Body of pancreas (tissue), 4 donors: ENCODE measurements at regions not wholly inside any gene's neighbourhood (a gene's known extent, or its start where the extent isn't known, plus 50 kb on each side); places are given as distances from the start of the nearest gene placed in this dataset.

Source experiments
- CTCF ChIP-seq, 7 experiments: fragments of 450-650 bp in 4 of 7; fragments of 200-600 bp in 3 of 7; sonication (generic) in 3 of 7; IDR thresholded peaks; one replicate each; pipeline ENCODE4 v1.5.1; 2016 to 2019; ENCODE audit warnings: antibody characterized with exemption in 7 of 7
- POLR2A ChIP-seq, 3 donors: fragments of 450-650 bp; IDR thresholded peaks; one replicate each; pipeline ENCODE4 v1.6.1; 2016; ENCODE audit warnings: antibody characterized with exemption in 3 of 3, mild to moderate bottlenecking in 2 of 3

GRCh38 chr4:130266814-130267213 is 1170.9 kb downstream of the C4orf33 start:
- TF ChIP-seq CTCF (IDR thresholded peaks at IDR 0.05), result no peak
- no peak for TF ChIP-seq POLR2A (IDR thresholded peaks at IDR 0.05)
